Activated CD4-positive, alpha-beta T cell treated with anti-CD3 and anti-CD28 coated beads, Interleukin-2, Interleukin-4, amounts not matched to agents 100 ng/mL and 50 ng/mL, durations not matched to agents 16 hours and 8 hours (primary cell): ENCODE measurements at regions not wholly inside any gene's neighbourhood (a gene's known extent, or its start where the extent isn't known, plus 50 kb on each side); places are given as distances from the start of the nearest gene placed in this dataset.

Source experiments
- DNase-seq: peaks from one replicate; pipeline ENCODE4 v3.0.0-alpha.2; 2020; ENCODE audit warnings: low spot score

GRCh38 chr12:75974323-75975187 is 57.0 kb downstream of the PHLDA1 start:
- no peak for DNase-seq

DNA sequence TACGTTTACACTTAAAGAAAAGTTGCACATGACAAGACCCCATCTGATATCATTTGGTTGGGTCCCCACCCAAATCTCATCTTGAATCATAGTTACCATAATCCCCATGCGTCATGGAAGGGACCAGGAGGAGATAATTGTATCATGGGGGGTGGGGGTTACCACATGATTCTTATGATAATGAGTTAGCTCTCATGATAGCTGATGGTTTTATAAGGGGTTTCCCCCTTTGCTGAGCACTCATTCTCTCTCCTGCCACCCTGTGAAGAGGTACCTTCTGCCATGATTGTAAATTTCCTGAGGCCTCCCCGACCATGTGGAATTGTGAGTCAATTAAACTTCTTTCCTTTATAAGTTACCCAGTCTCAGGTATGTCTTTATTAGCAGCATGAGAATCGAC is 60.3 kb downstream of the PHLDA1 start:
- DNase-seq = no peak

GRCh38 chr12:75970310-75970709 is 61.3 kb downstream of the PHLDA1 start:
- DNase-seq = no peak

DNA sequence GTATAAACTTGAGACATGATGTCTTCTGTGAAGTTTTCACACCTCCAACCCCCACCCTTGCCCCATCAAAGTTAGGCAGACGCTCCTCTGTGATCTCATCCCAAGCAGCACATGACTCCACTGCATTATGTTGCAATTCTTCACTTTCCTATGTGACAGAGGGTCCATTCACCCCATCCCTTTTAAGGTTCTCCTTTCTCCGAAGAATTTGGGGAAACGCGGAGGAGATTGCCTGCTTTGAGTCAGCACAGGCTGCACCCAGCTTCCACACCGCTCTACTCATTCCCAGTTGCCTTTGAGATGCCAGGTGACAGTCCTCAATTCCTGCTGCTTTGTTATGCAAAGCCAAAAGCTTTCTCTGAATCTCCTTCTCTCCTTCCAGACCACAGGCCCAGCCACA is 61.8 kb downstream of the PHLDA1 start:
- DNase-seq = no peak

DNA sequence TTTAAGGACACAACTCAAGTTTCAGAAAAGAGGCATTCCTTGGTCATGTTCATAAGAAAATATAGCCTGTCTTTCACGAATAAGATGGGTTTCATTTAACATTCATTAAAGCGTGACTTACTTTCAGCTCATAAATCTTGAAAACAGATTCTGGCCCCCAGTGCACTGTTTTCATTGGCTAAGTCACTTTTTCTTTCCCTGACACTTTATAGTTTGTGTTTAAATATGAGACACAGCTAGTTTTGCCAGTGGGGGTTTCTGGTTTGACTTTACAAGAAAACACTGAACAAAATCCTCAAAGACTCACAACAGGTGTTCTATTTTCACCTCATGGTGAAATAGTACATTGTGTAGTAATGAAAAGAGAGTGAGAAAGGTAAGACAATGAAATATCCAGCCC is 65.9 kb downstream of the PHLDA1 start:
- no peak for DNase-seq

DNA sequence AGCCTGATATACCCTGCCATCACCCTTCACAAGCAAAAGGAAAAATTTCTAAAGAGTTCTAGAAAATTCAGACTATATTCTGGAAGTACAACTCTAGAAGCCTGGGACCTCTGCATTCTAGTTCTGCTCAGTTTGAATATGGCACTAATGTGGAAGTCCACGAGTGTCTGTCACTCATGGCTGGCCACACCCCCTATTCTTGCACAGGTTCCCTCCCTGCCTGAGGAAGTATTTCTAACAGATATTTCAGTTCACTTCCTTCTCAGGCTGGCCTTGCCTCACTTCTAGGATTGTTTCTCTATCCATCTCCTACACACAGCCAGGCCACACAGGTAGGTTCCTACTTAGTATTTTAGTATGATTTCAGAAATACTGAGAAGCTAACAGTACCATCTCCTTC is 67.4 kb downstream of the PHLDA1 start:
- DNase-seq = no peak

DNA sequence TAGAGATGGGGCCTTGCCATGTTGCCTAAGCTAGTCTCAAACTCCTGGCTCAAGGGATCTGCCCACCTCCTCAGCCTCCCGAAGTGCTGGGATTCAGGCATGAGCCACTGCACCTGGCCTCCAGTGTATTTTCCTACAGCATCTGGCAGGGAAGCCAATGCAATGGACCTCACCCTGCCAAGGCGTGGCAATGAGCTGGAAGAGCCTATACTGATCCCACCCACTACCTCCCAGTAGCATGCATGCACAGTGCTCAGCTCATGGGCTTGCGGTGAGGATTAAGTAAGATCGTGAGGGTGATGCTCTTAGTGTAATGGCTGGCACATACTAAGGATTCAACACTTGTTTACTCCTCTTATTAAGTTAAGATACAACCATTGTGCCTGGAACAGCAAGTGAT is 69.7 kb downstream of the PHLDA1 start:
- DNase-seq = no peak

DNA sequence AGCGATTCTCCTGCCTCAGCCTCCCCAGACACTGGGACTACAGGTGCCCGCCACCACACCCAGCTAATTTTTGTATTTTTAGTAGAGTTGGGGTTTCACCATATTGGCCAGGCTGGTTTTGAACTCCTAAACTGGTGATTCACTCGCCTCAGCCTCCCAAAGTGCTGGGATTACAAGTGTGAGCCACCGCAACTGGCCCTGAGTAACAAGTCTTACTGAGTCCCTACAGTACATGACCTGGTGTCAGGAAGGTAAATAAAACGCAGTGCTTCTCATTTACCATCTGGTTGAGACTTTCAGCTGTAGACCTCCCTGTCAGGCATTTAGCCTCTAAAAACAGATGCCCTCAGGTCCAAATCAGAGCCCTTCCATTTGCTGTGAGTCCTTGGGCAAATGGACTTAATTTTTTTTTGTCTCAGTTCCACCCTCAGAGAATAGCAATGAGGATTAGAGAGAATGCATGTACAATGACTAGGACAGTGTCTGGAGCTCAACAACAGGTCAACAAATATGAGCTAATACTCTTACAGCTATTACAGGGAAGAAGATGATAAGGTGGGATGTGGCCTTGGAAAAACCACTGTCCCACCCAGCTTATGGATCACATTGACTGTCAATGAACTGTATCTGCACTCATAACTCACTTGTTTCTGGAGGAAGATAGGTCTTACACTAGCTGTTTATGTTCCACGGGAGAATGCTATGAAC is 70.5 kb downstream of the PHLDA1 start:
- no peak for DNase-seq

DNA sequence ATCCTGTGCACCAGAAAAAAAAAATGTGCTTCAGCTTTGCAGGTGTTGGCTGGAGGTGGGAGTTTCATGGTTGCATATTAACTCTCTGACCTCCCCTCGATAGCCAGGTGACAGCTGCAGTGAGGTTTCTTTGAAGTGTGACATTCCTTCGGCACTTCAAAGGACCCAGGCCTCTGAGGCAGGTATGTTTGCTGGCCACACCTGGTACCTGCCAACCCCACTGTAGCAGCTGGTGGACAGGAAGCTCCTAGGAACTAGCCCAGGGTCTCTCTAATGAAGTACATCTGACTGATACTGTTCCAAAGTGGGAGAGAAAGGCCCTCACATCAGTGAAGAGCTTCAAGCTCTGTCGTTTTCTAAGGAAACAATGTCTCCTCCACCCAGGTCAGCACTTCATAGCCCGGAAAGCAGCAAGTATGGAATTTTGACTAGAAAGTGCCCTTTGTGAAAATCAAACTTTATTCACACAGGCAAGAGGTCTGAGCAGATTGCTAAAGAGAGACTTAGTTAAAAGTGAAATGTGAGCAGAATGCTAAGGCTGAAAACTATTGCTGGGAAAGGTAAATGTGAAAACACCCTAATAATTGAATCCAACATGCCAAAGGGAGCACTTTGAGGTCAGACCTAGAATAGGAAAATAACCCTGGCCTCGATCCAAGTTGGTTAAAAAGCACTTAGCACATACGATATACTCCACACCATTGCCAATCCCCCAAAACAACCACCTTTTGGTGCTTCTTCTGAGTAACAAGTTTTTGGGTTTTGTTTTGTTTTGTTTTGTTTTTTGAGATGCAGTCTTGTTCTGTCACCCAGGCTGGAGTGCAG is 71.3 kb downstream of the PHLDA1 start:
- DNase-seq = no peak

- DNase-seq = no peak
Observed at GRCh38 chr12:75959506-75959905, 72.1 kb downstream of the PHLDA1 start.

DNA sequence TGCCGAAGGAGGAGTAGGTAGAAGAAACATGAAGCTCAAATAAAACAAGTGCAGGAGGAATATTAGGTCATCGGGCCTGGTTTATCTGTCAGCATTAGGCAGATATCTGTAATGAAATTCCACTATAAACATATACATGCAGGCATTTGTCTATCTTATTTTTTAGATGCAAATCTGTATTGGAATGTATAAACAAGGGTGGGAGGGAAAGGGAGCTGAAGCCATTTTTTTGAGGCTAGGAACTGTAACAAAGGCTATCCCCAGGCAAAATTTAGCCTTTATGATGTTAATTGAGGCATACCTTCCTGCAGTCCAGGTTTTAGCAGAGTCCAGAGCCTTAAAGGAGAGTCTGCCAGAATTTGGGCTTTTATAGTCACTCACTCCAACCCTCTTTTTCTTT is 72.5 kb downstream of the PHLDA1 start:
- DNase-seq = no peak

DNA sequence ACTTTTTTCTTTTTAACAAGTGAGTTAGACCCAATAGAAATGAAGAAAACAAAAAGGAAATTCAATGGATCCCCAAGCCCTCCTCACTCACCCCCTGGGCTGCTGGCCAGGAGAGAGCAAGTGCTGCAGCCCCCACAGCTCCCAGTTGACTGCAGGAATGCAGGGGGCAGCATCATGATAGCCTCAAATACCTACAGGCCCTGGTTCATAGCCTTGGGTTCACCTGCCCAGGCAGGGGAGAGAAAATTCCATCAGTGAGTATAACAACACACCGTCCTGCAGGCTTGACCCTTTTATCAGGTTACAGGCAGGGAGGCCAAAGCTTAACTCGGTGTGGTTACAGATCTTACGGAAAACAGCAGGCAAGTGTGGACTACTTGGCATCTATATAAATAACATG is 76.3 kb downstream of the PHLDA1 start:
- DNase-seq = no peak

GRCh38 chr12:75954749-75955148 is 76.8 kb downstream of the PHLDA1 start:
- no peak for DNase-seq

- no peak for DNase-seq
Observed at GRCh38 chr12:75954041-75954440, 77.5 kb downstream of the PHLDA1 start.

GRCh38 chr12:75953312-75953906 is 78.2 kb downstream of the PHLDA1 start:
- no peak for DNase-seq

GRCh38 chr12:75951399-75952278 is 79.9 kb downstream of the PHLDA1 start:
- DNase-seq = no peak

- DNase-seq = no peak
Observed at GRCh38 chr12:75947156-75947723, 84.3 kb downstream of the PHLDA1 start.

DNA sequence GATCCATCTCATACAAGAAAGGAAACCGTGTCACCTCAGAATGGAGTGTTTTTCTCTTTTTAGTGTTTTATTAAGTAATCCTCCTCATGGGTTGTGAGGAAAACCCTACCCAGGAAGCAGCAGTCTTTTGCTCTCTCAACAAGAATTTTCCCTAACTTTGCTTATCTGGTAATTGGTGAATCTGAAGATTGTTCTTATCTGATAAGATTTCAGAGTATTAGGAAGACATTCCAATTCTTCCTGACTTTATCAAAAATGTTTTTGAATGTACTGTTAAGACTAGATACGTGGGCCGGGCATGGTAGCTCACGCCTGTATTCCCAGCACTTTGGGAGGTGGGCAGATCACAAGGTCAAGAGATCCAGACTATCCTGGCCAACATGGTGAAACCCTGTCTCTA is 86.0 kb downstream of the PHLDA1 start:
- no peak for DNase-seq

- DNase-seq = no peak
Observed at GRCh38 chr12:75944905-75945432, 86.6 kb downstream of the PHLDA1 start.

DNA sequence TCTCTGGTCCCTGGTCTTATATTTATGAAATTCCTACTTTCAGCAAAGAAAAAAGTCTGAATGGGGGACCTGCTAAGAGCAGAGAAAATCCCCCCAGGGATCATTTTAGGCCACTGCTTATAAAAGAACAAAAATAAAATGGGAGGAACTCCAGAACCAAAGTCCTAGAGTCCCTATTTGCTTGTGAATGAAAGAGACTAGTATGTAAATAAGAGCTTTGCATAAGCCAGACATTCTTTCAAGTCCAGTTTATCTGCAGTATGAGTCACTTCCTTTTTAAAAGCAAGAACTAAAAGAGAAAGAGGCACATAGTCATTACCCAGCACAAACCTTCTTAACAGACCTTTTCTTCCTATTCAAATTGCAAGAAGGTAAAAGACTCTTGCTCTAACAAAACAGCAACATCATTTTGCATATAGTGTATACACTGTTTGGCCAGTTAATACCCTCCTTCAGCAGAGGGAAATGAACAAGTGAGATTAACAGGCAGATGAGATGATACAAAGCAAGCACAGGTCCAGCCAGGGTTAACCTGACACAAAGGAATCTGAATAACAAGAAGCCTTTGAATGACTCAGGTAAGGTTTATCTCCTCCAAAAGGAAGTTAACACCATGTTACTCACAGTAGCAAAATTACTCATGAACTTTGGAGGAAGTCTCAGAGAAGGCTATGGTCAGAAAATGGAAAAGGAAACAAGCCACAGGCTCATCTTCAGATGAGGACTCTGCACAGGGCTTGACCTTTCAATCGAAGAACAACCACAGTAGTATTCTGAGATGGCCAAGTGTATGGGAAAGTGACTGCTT is 87.3 kb downstream of the PHLDA1 start:
- DNase-seq = peak; percentile 89
